Upper lobe of left lung (tissue), 6 donors: ENCODE measurements at regions not wholly inside any gene's neighbourhood (a gene's known extent, or its start where the extent isn't known, plus 50 kb on each side); places are given as distances from the start of the nearest gene placed in this dataset.

Source experiments
- ATAC-seq, 2 donors: fragments of 200-7000 bp; cut with Tn5 transposase; one replicate each; pipeline ENCODE4 v1.9.1; 2022; ENCODE audit warnings: mild to moderate bottlenecking in 2 of 2, moderate library complexity in 2 of 2; ENCODE audit not compliant: low FRiP score in 2 of 2
- DNase-seq, 2 donors: peaks; one replicate each; pipeline ENCODE4 v3.0.0-alpha.2; 2019 to 2020
- H3K27ac ChIP-seq, 4 donors: fragments of 200-600 bp; sonication (generic); one replicate each; pipeline ENCODE4 v1.5.1; 2016 to 2019
- H3K27me3 ChIP-seq, 4 donors: fragments of 200-600 bp; sonication (generic); one replicate each; pipeline ENCODE4 v1.5.1; 2017 to 2019
- H3K36me3 ChIP-seq, 4 donors: fragments of 200-600 bp; sonication (generic); one replicate each; pipeline ENCODE4 v1.5.1; 2016 to 2019
- H3K4me1 ChIP-seq, 4 donors: fragments of 200-600 bp; sonication (generic); one replicate each; pipeline ENCODE4 v1.5.1; 2018 to 2019
- H3K4me3 ChIP-seq, 4 donors: fragments of 200-600 bp; sonication (generic); one replicate each; pipeline ENCODE4 v1.5.1; 2017 to 2019; ENCODE audit warnings: mild to moderate bottlenecking in 2 of 4, moderate library complexity in 1 of 4
- H3K9me3 ChIP-seq, 4 donors: fragments of 200-600 bp; sonication (generic); one replicate each; pipeline ENCODE4 v1.5.1; 2018 to 2019
- EP300 ChIP-seq, 4 donors: sonication (generic); formaldehyde crosslinking; IDR thresholded peaks; one replicate each; pipeline ENCODE4 v1.5.1; 2017; ENCODE audit warnings: antibody characterized with exemption in 4 of 4, control low read depth in 2 of 4
- POLR2A ChIP-seq, 4 donors: fragments of 450-650 bp; IDR thresholded peaks; one replicate each; pipeline ENCODE4 v1.5.1; 2016 to 2017; ENCODE audit warnings: antibody characterized with exemption in 4 of 4, mild to moderate bottlenecking in 2 of 4
- POLR2AphosphoS5 ChIP-seq, 2 donors: sonication (generic); formaldehyde crosslinking; IDR thresholded peaks; one replicate each; pipeline ENCODE4 v1.5.1; 2017; ENCODE audit warnings: antibody characterized with exemption in 2 of 2
- WGBS, 2 donors: methylation state at CpG; one replicate each; pipeline ENCODE4 v1.1.5; 2017 to 2018; 5-methylcytosine and 5-hydroxymethylcytosine counted together
- TF ChIP-seq, protein P1 (sequence below), 6 experiments: fragments of 450-650 bp in 4 of 6; fragments of 200-600 bp in 2 of 6; sonication (generic) in 2 of 6; IDR thresholded peaks; one replicate each; pipeline ENCODE4 v1.5.1; 2016 to 2019; ENCODE audit warnings: antibody characterized with exemption in 6 of 6
- donor health status: DM: no; HTN: no; CAD: no; lungs with moderate emphysema.
- donor health status: DM: no; HTN: yes; CAD: no; lungs with severe emphysema.

DNA sequence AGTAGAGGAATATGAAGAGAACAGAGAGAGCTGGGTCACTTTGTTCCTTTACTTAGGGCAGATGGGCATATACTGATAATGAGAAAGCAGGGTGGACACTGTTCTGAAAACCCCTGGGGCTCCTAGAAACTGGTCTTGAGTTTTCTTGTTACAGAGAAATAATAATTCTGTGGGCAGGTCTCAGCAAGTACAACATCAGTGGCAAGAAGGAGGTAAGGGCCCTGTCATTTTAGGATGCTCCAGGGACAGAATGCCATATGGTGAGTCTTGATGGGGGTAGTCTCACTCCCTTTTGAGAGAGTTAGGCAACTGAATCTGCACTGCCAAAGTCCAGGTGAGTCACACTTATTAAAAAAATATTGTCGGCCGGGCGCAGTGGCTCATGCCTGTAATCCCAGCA is 102.3 kb downstream of the KCNJ2 start:
- TF ChIP-seq EP300 (IDR thresholded peaks at IDR 0.05) (no peak), POLR2A (IDR thresholded peaks at IDR 0.05) (no peak), POLR2AphosphoS5 (IDR thresholded peaks at IDR 0.05) (no peak)
- TF ChIP-seq, protein P1, sequence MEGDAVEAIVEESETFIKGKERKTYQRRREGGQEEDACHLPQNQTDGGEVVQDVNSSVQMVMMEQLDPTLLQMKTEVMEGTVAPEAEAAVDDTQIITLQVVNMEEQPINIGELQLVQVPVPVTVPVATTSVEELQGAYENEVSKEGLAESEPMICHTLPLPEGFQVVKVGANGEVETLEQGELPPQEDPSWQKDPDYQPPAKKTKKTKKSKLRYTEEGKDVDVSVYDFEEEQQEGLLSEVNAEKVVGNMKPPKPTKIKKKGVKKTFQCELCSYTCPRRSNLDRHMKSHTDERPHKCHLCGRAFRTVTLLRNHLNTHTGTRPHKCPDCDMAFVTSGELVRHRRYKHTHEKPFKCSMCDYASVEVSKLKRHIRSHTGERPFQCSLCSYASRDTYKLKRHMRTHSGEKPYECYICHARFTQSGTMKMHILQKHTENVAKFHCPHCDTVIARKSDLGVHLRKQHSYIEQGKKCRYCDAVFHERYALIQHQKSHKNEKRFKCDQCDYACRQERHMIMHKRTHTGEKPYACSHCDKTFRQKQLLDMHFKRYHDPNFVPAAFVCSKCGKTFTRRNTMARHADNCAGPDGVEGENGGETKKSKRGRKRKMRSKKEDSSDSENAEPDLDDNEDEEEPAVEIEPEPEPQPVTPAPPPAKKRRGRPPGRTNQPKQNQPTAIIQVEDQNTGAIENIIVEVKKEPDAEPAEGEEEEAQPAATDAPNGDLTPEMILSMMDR (IDR thresholded peaks at IDR 0.05), result no peak
- 96 to 100% methylated on average over 3 of the region's 3 CpGs for WGBS, 2 donors
- H3K4me3 ChIP-seq, result no peak overlapping the region
- no peak overlapping the region for H3K27ac ChIP-seq
- H3K4me1 ChIP-seq, result no peaks in the 10 kb centered on the region
- no peak for ATAC-seq
- peak in 1 of 2 donors; percentile 0 for DNase-seq
- no peaks in the 10 kb centered on the region for H3K9me3 ChIP-seq
- H3K36me3 ChIP-seq, result no peaks in the 10 kb centered on the region
- H3K27me3 ChIP-seq, result no peaks in the 10 kb centered on the region

DNA sequence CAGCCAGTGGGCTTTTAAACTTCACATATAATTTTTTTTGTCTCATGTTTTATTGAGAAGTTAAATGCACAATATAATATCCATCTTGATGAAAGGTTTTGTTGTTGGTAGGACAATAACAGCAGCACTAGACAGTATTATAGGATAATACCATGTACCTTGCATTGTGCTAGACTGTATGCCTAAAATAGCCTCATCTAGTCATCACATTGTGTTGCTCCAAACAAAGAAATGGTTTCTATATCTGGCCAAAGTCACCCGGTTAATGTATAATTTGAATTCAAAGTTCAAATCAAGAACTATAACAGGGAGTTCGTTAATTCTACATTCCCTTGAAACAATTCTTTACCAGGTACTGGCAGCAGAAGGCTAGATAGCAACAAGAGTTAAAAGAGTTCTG is 104.9 kb downstream of the KCNJ2 start:
- Histone ChIP-seq H3K36me3 (no peaks in the 10 kb centered on the region), H3K27me3 (no peaks in the 10 kb centered on the region), H3K4me3 (no peak overlapping the region), H3K27ac (no peak overlapping the region), H3K4me1 (peaks cover 0 to 8% (median 0%) of the 10 kb centered on the region in 4 donors), H3K9me3 (no peaks in the 10 kb centered on the region)
- ATAC-seq, result no peak
- DNase-seq, result no peak
- TF ChIP-seq, protein P1 (IDR thresholded peaks at IDR 0.05), result no peak
- no peak for TF ChIP-seq POLR2A (IDR thresholded peaks at IDR 0.05)
- no peak for TF ChIP-seq POLR2AphosphoS5 (IDR thresholded peaks at IDR 0.05)
- no peak for TF ChIP-seq EP300 (IDR thresholded peaks at IDR 0.05)
- WGBS, 2 donors, result 73 to 74% methylated on average over 2 of the region's 2 CpGs

DNA sequence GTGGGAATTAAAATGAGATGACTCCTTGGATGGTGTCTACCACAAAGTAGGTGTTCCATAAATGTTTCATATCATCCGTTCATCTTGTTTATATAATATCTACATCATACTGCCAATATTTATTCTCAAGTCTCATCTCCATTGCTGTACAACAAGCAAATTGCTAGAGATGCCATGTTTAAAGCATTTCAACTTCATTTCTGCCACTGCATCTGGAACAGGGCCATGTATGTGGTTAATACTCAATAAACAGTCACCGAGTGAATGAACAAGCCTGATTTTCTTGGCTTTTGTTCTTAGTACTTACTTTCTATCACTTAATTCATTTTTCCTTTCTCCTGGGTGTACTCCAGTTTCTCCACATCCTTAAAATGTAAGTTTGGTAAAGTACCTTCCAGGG is 107.6 kb downstream of the KCNJ2 start:
- TF ChIP-seq POLR2A (IDR thresholded peaks at IDR 0.05) (no peak), EP300 (IDR thresholded peaks at IDR 0.05) (no peak), POLR2AphosphoS5 (IDR thresholded peaks at IDR 0.05) (no peak)
- TF ChIP-seq, protein P1 (IDR thresholded peaks at IDR 0.05), result no peak
- Histone ChIP-seq H3K9me3 (no peaks in the 10 kb centered on the region), H3K4me3 (no peak overlapping the region), H3K4me1 (peaks cover 0 to 9% (median 0%) of the 10 kb centered on the region in 4 donors), H3K27ac (no peak overlapping the region), H3K27me3 (no peaks in the 10 kb centered on the region), H3K36me3 (no peaks in the 10 kb centered on the region)
- DNase-seq (no peak), ATAC-seq (no peak)
- 38 to 42% methylated on average over 2 of the region's 2 CpGs for WGBS, 2 donors

DNA sequence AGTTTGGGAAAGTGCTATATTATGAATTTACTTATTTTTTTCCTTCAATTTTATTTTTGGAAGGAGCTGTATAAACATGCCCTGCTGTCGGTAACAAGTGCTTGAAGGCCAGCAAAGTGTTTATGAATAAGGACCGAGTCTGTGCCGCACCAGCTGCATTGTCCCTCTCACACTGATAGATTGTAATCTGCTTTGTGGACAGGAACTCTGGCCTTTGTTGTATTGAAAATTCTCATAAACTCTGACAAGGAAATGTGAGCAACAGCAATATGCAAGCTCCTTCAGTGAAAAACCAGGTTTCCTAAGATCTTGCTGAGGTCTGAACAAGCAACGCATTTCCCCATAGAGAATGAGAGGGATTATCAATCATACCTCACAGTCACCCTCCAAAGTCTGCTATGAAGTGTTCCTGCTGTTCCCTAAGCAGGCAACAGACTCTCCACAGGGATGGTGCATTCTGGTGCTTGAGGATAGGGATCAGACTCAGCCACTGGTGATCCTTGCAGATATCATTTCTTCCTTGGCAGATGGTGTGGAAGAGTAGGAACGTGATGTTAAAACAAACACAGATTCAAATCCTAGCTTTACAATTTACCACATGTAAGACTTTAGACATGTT is 109.6 kb downstream of the KCNJ2 start:
- no peak for TF ChIP-seq POLR2A (IDR thresholded peaks at IDR 0.05)
- no peak for TF ChIP-seq EP300 (IDR thresholded peaks at IDR 0.05)
- peak in 1 of 2 donors; percentile 3 for TF ChIP-seq POLR2AphosphoS5 (IDR thresholded peaks at IDR 0.05)
- TF ChIP-seq, protein P1 (IDR thresholded peaks at IDR 0.05), result no peak
- Histone ChIP-seq H3K4me3 (no peak overlapping the region), H3K27ac (peak overlapping the region in 1 of 4 donors; percentile 39), H3K4me1 (peaks cover 0 to 9% (median 0%) of the 10 kb centered on the region in 4 donors), H3K27me3 (no peaks in the 10 kb centered on the region), H3K36me3 (no peaks in the 10 kb centered on the region), H3K9me3 (no peaks in the 10 kb centered on the region)
- WGBS, 2 donors, result 58 to 61% methylated on average over 5 of the region's 5 CpGs
- ATAC-seq, result peak in 1 of 2 donors; percentile 30
- no peak for DNase-seq

DNA sequence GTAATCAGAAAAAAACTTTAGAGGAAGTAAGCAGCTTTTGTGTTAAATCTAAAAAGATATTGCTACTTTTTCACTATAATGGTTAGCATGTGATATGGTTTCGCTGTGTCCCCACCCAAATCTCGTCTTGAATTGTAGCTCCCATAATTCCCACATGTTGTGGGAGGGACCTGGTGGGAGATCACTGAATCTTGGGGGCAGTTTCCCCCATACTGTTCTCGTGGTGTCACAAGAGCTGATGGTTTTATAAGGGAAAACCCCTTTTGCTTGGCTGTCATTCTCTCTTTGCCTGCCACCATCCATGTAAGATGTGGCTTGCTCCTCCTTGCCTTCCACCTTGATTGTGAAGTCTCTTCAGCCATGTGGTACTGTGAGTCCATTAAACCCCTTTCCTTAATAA is 117.1 kb downstream of the KCNJ2 start:
- 76 to 89% methylated on average over 3 of the region's 3 CpGs for WGBS, 2 donors
- no peaks in the 10 kb centered on the region for H3K9me3 ChIP-seq
- no peak for ATAC-seq

More for the DNA sequence above, 117.1 kb downstream of the KCNJ2 start:
- H3K27me3 ChIP-seq, result no peaks in the 10 kb centered on the region
- TF ChIP-seq EP300 (IDR thresholded peaks at IDR 0.05), result no peak
- no peak for TF ChIP-seq POLR2A (IDR thresholded peaks at IDR 0.05)
- no peak for TF ChIP-seq POLR2AphosphoS5 (IDR thresholded peaks at IDR 0.05)
- TF ChIP-seq, protein P1 (IDR thresholded peaks at IDR 0.05), result no peak
- no peak overlapping the region for H3K4me3 ChIP-seq
- no peaks in the 10 kb centered on the region for H3K36me3 ChIP-seq
- H3K4me1 ChIP-seq, result no peaks in the 10 kb centered on the region
- DNase-seq, result no peak
- H3K27ac ChIP-seq, result no peak overlapping the region
